GM12878 (cell line): ENCODE measurements at regions not wholly inside any gene's neighbourhood (a gene's known extent, or its start where the extent isn't known, plus 50 kb on each side); places are given as distances from the start of the nearest gene placed in this dataset.

Source experiments
- BACH1 ChIP-seq: fragments of 450-650 bp; IDR thresholded peaks from 2 replicates; pipeline ENCODE4 v1.6.1; 2017; ENCODE audit warnings: mild to moderate bottlenecking, borderline replicate concordance
- BCLAF1 ChIP-seq: fragments of 450-650 bp; IDR thresholded peaks from 2 replicates; pipeline ENCODE4 v1.6.1; 2017; ENCODE audit warnings: antibody characterized with exemption, mild to moderate bottlenecking, moderate library complexity
- KLF5 ChIP-seq: fragments of 450-650 bp; IDR thresholded peaks from 2 replicates; pipeline ENCODE4 v1.6.1; 2014; ENCODE audit warnings: mild to moderate bottlenecking; ENCODE audit not compliant: partially characterized antibody
- MYC ChIP-seq: IDR thresholded peaks from 2 replicates; pipeline ENCODE4 v1.6.1; 2011; ENCODE audit warnings: mild to moderate bottlenecking, low read length, moderate library complexity, inconsistent platforms; ENCODE audit not compliant: insufficient read depth, insufficient replicate concordance, insufficient read length, severe bottlenecking
- ZNF622 ChIP-seq: fragments of 450-650 bp; IDR thresholded peaks from 2 replicates; pipeline ENCODE4 v1.6.1; 2017; ENCODE audit warnings: mild to moderate bottlenecking, inconsistent platforms
- ZNF687 ChIP-seq: fragments of 450-650 bp; IDR thresholded peaks from 2 replicates; pipeline ENCODE4 v1.6.1; 2017; ENCODE audit warnings: mild to moderate bottlenecking, moderate library complexity
- TF ChIP-seq, protein P1 (sequence below): fragments of 450-650 bp; IDR thresholded peaks from 2 replicates; pipeline ENCODE4 v1.6.1; 2016; ENCODE audit warnings: mild to moderate bottlenecking
- TF ChIP-seq, protein P2 (sequence below): IDR thresholded peaks from 2 replicates; pipeline ENCODE4 v1.6.1; 2011; ENCODE audit warnings: low read depth, mild to moderate bottlenecking, low read length, moderate library complexity, borderline replicate concordance; ENCODE audit errors: extremely low read depth
- TF ChIP-seq, protein P3 (sequence below): IDR thresholded peaks from 2 replicates; pipeline ENCODE4 v1.6.1; 2012; ENCODE audit warnings: low read depth, low read length, improper control_type of control experiment

DNA sequence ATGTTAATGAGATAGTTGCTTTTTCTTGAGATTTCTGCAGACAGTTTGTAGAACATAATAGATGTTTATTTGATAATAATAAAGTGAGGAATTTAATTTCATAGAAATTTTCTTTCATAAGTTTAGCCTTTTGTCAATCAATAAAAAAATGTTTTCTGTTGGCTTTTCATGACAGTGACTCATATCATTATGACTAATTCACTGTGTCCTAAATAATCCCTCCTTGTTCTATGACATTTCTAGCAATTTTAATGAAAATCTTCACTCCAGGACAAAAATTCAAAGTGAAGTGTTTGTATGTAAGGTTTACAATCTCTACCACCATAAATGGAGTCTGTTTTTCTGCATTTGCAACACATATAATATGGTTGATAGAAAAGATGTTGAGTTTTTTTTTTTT is 109.9 kb downstream of the UTRN start (continued):
- TF ChIP-seq, protein P1, sequence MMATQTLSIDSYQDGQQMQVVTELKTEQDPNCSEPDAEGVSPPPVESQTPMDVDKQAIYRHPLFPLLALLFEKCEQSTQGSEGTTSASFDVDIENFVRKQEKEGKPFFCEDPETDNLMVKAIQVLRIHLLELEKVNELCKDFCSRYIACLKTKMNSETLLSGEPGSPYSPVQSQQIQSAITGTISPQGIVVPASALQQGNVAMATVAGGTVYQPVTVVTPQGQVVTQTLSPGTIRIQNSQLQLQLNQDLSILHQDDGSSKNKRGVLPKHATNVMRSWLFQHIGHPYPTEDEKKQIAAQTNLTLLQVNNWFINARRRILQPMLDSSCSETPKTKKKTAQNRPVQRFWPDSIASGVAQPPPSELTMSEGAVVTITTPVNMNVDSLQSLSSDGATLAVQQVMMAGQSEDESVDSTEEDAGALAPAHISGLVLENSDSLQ, result no peak
- TF ChIP-seq KLF5 (no peak), ZNF622 (no peak), BACH1 (no peak), ZNF687 (no peak), MYC (no peak), BCLAF1 (no peak)
- TF ChIP-seq, protein P2, sequence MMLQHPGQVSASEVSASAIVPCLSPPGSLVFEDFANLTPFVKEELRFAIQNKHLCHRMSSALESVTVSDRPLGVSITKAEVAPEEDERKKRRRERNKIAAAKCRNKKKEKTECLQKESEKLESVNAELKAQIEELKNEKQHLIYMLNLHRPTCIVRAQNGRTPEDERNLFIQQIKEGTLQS, result no peak
- TF ChIP-seq, protein P3, sequence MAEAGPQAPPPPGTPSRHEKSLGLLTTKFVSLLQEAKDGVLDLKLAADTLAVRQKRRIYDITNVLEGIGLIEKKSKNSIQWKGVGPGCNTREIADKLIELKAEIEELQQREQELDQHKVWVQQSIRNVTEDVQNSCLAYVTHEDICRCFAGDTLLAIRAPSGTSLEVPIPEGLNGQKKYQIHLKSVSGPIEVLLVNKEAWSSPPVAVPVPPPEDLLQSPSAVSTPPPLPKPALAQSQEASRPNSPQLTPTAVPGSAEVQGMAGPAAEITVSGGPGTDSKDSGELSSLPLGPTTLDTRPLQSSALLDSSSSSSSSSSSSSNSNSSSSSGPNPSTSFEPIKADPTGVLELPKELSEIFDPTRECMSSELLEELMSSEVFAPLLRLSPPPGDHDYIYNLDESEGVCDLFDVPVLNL, result no peak
